Heart left ventricle (tissue), 16 donors: ENCODE measurements at regions not wholly inside any gene's neighbourhood (a gene's known extent, or its start where the extent isn't known, plus 50 kb on each side); places are given as distances from the start of the nearest gene placed in this dataset.
A peak's percentile ranks its signal among the peaks of the same experiment; 100 is the strongest.
"Not testable (repeated sequence)": the region's sequence is repeated elsewhere in the genome, so short reads cannot be mapped to it uniquely, and the experiment has no call there.

Experiments
- ATAC-seq, 4 donors: fragments of 200-7000 bp; cut with Tn5 transposase; one replicate each; pipeline ENCODE4 v1.9.1; 2020 to 2022; ENCODE audit warnings: moderate library complexity in 4 of 4, mild to moderate bottlenecking in 3 of 4, moderate number of reproducible peaks in 1 of 4
- DNase-seq, 5 donors: peaks; one replicate each; pipeline ENCODE4 v3.0.0-alpha.2; 2020
- H3K27ac ChIP-seq, 12 donors: fragments of 200-600 bp; sonication (generic) in 4 of 12; one replicate each; pipeline versions ENCODE4 v1.5.0 to v1.8.0; 2016 to 2022; ENCODE audit warnings: mild to moderate bottlenecking in 2 of 12
- H3K27me3 ChIP-seq, 9 donors: fragments of 200-600 bp; sonication (generic) in 2 of 9; one replicate each; pipeline versions ENCODE4 v1.5.1 to v1.8.0; 2016 to 2022; ENCODE audit warnings: mild to moderate bottlenecking in 3 of 9
- H3K36me3 ChIP-seq, 9 donors: fragments of 200-600 bp; sonication (generic) in 2 of 9; one replicate each; pipeline versions ENCODE4 v1.5.0 to v1.8.0; 2018 to 2022; ENCODE audit warnings: mild to moderate bottlenecking in 2 of 9
- H3K4me1 ChIP-seq, 12 donors: fragments of 200-600 bp; sonication (generic) in 4 of 12; one replicate each; pipeline versions ENCODE4 v1.5.0 to v1.8.0; 2016 to 2022; ENCODE audit warnings: mild to moderate bottlenecking in 3 of 12
- H3K4me3 ChIP-seq, 12 donors: fragments of 200-600 bp; sonication (generic) in 4 of 12; one replicate each; pipeline versions ENCODE4 v1.5.0 to v1.8.0; 2017 to 2022; ENCODE audit warnings: mild to moderate bottlenecking in 9 of 12, moderate library complexity in 4 of 12
- H3K9me3 ChIP-seq, 12 donors: fragments of 200-600 bp; sonication (generic) in 4 of 12; one replicate each; pipeline versions ENCODE4 v1.5.0 to v1.8.0; 2016 to 2022; ENCODE audit warnings: mild to moderate bottlenecking in 1 of 12
- POLR2A ChIP-seq, 2 donors: fragments of 450-650 bp; IDR thresholded peaks; one replicate each; pipeline ENCODE4 v1.6.1; 2017; ENCODE audit warnings: antibody characterized with exemption in 2 of 2, mild to moderate bottlenecking in 2 of 2, moderate library complexity in 2 of 2
- WGBS, 4 donors: extraction: QIAGEN DNeasy Blood & Tissue Kit in 2 of 4; methylation state at CpG; one replicate each; pipeline versions ENCODE4 v1.1.5 to v1.1.7; 2013 to 2018; 5-methylcytosine and 5-hydroxymethylcytosine counted together
- intact Hi-C, 10 donors: fragments of 100-400 bp; cut with DNase I; formaldehyde crosslinking; loops; one replicate each; pipeline versions ENCODE4 v1.11.1 to v1.14.2; 2022
- TF ChIP-seq, protein P1 (sequence below), 12 donors: fragments of 200-600 bp; sonication (generic) in 4 of 12; IDR thresholded peaks; one replicate each; pipeline versions ENCODE4 v1.5.0 to v1.8.0; 2018 to 2022; ENCODE audit warnings: antibody characterized with exemption in 12 of 12, mild to moderate bottlenecking in 5 of 12
- donor health status: ischemic (EF 13 %, LVEDD 7.1; RV severe dilation, severe dysfunction).
- donor health status: healthy with polysubstance abuse.
- donor health status: DM: no; HTN: yes; CAD: no.
- donor health status: DM: no; HTN: no; CAD: no.
- donor health status: ischemic (EF 25% LVEDD 6.9; RV normal size, moderate dysfunction).
- donor health status: ischemic (EF 25% LVEDD 5.7; RV mildly dilated, moderate dysfunction).
- donor health status: healthy.
- donor health status: DM: yes; HTN: yes; CAD: no.
- donor health status: ischemic (EF 35%, LVEDD 5.7; RV mildly dilated, moderate dysfunction).
- donor health status: nonischemic (EF 11% LVEDD 7.7; RV severe dilation, severe dysfunction).
- donor health status: DM: yes; HTN: yes; CAD: no.
- donor health status: PGD.
- donor health status: ischemic (EF 29% LVEDD 5.4; RV normal size, mild dysfunction).
- donor health status: nonischemic (EF 23%, LVEDD 6.1; RV moderate dilation, normal function).

- H3K27me3 ChIP-seq, result no peaks in the 10 kb centered on the region
- no peak for ATAC-seq
- H3K36me3 ChIP-seq, result no peaks in the 10 kb centered on the region
- no peak for DNase-seq
- H3K27ac ChIP-seq, result peak overlapping the region in 2 of 12 donors; percentile 0 to 32
- WGBS, 4 donors, result 29 to 46% (median 36%) methylated on average over 2 of the region's 2 CpGs
- intact Hi-C loops, result no loop called here
- no peak overlapping the region for H3K4me3 ChIP-seq
- no peak for TF ChIP-seq POLR2A (IDR thresholded peaks at IDR 0.05)
- TF ChIP-seq, protein P1, sequence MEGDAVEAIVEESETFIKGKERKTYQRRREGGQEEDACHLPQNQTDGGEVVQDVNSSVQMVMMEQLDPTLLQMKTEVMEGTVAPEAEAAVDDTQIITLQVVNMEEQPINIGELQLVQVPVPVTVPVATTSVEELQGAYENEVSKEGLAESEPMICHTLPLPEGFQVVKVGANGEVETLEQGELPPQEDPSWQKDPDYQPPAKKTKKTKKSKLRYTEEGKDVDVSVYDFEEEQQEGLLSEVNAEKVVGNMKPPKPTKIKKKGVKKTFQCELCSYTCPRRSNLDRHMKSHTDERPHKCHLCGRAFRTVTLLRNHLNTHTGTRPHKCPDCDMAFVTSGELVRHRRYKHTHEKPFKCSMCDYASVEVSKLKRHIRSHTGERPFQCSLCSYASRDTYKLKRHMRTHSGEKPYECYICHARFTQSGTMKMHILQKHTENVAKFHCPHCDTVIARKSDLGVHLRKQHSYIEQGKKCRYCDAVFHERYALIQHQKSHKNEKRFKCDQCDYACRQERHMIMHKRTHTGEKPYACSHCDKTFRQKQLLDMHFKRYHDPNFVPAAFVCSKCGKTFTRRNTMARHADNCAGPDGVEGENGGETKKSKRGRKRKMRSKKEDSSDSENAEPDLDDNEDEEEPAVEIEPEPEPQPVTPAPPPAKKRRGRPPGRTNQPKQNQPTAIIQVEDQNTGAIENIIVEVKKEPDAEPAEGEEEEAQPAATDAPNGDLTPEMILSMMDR (IDR thresholded peaks at IDR 0.05), result no peak
- no peaks in the 10 kb centered on the region for H3K9me3 ChIP-seq
- H3K4me1 ChIP-seq, result peaks cover 0 to 10% (median 0%) of the 10 kb centered on the region in 12 donors
Measured at GRCh38 chr3:20378315-20378714, 192.3 kb upstream of the SGO1 start.

DNA sequence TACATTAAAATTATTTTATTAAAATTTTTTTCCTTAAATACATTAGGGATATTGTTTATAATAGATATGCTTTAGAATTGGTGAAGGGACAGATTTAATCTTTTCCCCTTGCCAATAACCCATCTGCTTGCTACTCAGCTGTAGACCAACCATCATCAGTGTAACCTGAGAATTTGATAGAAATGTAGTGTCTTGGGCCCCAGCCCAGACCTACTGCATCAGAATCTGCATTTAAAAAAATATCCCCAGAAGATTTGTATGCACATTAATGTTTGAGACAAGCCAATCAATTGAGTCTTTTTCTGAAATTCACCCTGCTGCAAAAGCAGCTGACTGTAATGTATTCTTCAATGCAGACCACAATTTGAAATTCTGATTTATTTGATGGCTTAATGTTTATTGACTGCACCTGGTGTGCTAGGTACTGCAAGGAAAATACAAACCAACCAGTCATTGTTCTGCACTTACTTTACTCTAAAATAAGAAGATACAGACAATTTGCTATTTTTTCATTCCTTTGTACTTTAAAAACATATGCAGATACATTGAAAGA is 190.7 kb upstream of the SGO1 start:
- no peak for TF ChIP-seq POLR2A (IDR thresholded peaks at IDR 0.05)
- TF ChIP-seq, protein P1 (IDR thresholded peaks at IDR 0.05), result no peak
- no peak overlapping the region for H3K27ac ChIP-seq
- H3K27me3 ChIP-seq, result no peaks in the 10 kb centered on the region
- no peaks in the 10 kb centered on the region for H3K36me3 ChIP-seq
- intact Hi-C loops, result no loop called here
- DNase-seq, result no peak
- H3K4me3 ChIP-seq, result no peak overlapping the region
- H3K4me1 ChIP-seq, result peaks cover 0 to 10% (median 0%) of the 10 kb centered on the region in 12 donors
- H3K9me3 ChIP-seq, result no peaks in the 10 kb centered on the region
- no peak for ATAC-seq

DNA sequence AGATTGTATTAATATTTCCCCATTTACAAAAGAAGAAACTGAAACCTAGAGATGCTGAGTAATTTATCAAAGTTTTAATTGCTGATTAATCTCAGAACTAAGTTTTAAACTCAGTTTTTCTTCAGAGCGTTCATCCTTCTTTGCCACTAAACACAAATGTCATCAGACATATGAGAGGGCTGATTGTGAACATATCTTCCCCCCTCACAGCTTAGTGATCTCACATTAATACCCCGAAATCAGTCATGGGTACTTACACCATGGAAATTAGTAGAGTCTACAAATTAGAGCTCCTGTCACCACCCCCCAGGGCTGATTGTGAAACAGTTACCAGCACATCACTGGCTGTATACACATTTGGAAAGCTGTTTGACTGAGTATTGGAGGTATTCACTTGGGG is 189.3 kb upstream of the SGO1 start:
- 49 to 93% (median 71%) methylated on average over 2 of the region's 2 CpGs for WGBS, 4 donors
- Histone ChIP-seq H3K36me3 (no peaks in the 10 kb centered on the region), H3K4me3 (no peak overlapping the region), H3K9me3 (no peaks in the 10 kb centered on the region), H3K27ac (no peak overlapping the region), H3K4me1 (peaks cover 0 to 10% (median 0%) of the 10 kb centered on the region in 12 donors), H3K27me3 (no peaks in the 10 kb centered on the region)
- DNase-seq (no peak), ATAC-seq (no peak)
- intact Hi-C loops, result no loop called here
- TF ChIP-seq POLR2A (IDR thresholded peaks at IDR 0.05), result no peak
- TF ChIP-seq, protein P1 (IDR thresholded peaks at IDR 0.05), result no peak

DNA sequence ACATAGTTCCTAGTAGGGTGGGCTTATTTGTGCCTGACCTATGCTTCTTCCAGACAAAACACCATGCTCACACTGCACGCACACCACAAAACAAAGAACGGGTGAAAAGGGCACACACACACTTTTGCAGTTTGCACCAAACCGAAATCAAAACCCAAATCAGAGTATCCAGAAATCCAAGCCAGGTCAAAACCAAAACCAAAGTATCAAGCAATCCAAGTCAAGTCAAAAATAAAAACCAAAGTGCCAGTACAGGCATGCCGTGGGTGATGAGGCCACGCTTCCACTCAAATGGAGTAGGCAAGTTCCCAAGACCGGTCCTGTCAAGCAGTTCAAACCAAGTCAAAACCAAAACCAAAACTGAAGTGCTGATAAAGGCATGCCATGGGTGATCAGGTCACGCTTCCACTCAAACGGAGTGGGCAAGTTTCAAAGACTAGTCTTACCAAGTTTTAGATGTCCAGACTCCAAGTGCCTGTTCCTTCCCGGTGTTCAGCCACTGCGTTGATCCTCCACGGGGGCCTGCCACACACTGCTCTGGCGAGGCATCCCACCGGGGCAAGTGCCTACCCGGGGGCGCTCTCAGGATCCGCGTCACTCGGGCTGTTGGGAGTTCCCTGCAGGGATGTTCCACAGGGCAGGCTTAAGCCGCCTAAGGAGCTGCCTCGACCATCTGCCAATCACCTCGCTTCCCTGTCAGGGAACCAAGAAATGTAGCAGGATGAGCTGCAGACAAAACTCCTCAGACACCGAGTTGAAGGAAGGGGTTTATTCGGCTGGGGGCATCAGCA is 184.5 kb upstream of the SGO1 start:
- WGBS, 4 donors, result 91 to 95% (median 92%) methylated on average over 12 to 23 of the region's 23 CpGs
- H3K4me3 ChIP-seq, ATAC-seq, DNase-seq, H3K27me3 ChIP-seq, H3K4me1 ChIP-seq, intact Hi-C loops, H3K9me3 ChIP-seq, H3K36me3 ChIP-seq, H3K27ac ChIP-seq: not testable (repeated sequence)
